ENCODE measurements at regions not wholly inside any gene's neighbourhood (a gene's known extent, or its start where the extent isn't known, plus 50 kb on each side); places are given as distances from the start of the nearest gene placed in this dataset.

DNA sequence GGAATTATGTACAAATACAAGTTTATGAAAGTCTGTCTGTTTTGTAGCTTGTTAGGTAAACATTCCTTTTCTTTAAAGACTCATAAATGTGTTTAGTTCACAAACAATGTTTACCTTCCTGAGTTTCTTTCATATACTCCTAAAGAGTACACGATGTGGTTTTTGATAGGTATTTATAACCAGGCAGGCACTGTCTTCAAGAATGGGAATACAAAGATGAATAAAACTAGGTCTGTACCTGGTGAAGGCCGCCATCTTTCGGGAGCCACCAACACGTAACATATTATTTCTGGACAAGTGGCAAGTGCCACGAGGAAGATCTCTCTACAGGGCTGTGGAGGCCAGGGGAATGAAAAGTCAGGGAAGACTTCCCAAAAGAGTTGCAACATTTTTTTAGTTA, 144.6 kb upstream of the RASSF8 start:
- TF ChIP-seq, protein P1, sequence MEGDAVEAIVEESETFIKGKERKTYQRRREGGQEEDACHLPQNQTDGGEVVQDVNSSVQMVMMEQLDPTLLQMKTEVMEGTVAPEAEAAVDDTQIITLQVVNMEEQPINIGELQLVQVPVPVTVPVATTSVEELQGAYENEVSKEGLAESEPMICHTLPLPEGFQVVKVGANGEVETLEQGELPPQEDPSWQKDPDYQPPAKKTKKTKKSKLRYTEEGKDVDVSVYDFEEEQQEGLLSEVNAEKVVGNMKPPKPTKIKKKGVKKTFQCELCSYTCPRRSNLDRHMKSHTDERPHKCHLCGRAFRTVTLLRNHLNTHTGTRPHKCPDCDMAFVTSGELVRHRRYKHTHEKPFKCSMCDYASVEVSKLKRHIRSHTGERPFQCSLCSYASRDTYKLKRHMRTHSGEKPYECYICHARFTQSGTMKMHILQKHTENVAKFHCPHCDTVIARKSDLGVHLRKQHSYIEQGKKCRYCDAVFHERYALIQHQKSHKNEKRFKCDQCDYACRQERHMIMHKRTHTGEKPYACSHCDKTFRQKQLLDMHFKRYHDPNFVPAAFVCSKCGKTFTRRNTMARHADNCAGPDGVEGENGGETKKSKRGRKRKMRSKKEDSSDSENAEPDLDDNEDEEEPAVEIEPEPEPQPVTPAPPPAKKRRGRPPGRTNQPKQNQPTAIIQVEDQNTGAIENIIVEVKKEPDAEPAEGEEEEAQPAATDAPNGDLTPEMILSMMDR (IDR thresholded peaks at IDR 0.05), result no peak
- no peak for TF ChIP-seq POLR2AphosphoS5 (IDR thresholded peaks at IDR 0.05)
- TF ChIP-seq EP300 (IDR thresholded peaks at IDR 0.05), result no peak
- TF ChIP-seq POLR2A (IDR thresholded peaks at IDR 0.05), result no peak
